A673 (cell line): ENCODE measurements at regions not wholly inside any gene's neighbourhood (a gene's known extent, or its start where the extent isn't known, plus 50 kb on each side); places are given as distances from the start of the nearest gene placed in this dataset.

Source experiments
- CTCF ChIP-seq: fragments of 300-800, 200-600 bp; sonication (generic); conservative IDR thresholded peaks from 2 replicates; pipeline ENCODE4 v1.5.1; 2017; ENCODE audit warnings: low read depth, mild to moderate bottlenecking, antibody characterized with exemption, low read length, moderate library complexity, mixed read lengths
- EZH2 ChIP-seq: fragments of 200-600 bp; sonication (generic); IDR thresholded peaks from 2 replicates; pipeline ENCODE4 v1.6.1; 2017; ENCODE audit warnings: borderline replicate concordance, low read depth, mild to moderate bottlenecking, mixed read lengths, antibody characterized with exemption, low read length; ENCODE audit not compliant: poor library complexity, severe bottlenecking

GRCh38 chr12:83224012-83224411 is 537.3 kb downstream of the TMTC2 start:
- no peak for TF ChIP-seq CTCF
- no peak for TF ChIP-seq EZH2
